Adrenal gland (tissue), 9 donors: ENCODE measurements at regions not wholly inside any gene's neighbourhood (a gene's known extent, or its start where the extent isn't known, plus 50 kb on each side); places are given as distances from the start of the nearest gene placed in this dataset.

ENCODE experiments used
- DNase-seq, 7 donors: peaks; one replicate each; pipeline ENCODE4 v3.0.0-alpha.2; 2019 to 2020
- H3K27ac ChIP-seq, 5 donors: fragments of 200-600 bp; sonication (generic) in 4 of 5; 1 replicate in 3 of 5; 2 replicates in 2 of 5; pipeline versions ENCODE4 v1.5.1 to v1.8.0; 2016 to 2020; ENCODE audit warnings: mild to moderate bottlenecking in 1 of 5
- H3K27me3 ChIP-seq: fragments of 200-600 bp; 2 replicates; pipeline ENCODE4 v1.8.0; 2021
- H3K36me3 ChIP-seq, 2 donors: fragments of 200-600 bp; replicated peaks in 1 of 2; 1 replicate in 1 of 2; 2 replicates in 1 of 2; pipeline versions ENCODE4 v1.5.1 to v1.8.0; 2018 to 2022
- H3K4me1 ChIP-seq, 2 donors: fragments of 200-600 bp; replicated peaks in 1 of 2; 1 replicate in 1 of 2; 2 replicates in 1 of 2; pipeline versions ENCODE4 v1.5.1 to v1.8.0; 2018 to 2021
- H3K4me3 ChIP-seq, 4 donors: fragments of 200-600 bp; sonication (generic) in 3 of 4; one replicate each; pipeline ENCODE4 v1.5.1; 2016 to 2018
- H3K9me3 ChIP-seq, 3 donors: fragments of 200-600 bp; sonication (generic) in 1 of 3; replicated peaks in 1 of 3; 1 replicate in 2 of 3; 2 replicates in 1 of 3; pipeline versions ENCODE4 v1.5.1 to v1.8.0; 2016 to 2021
- CTCF ChIP-seq, 6 experiments: fragments of 450-650 bp in 4 of 6; fragments of 200-600 bp in 2 of 6; sonication (generic) in 1 of 6; IDR thresholded peaks; 1 replicate in 5 of 6; 2 replicates in 1 of 6; pipeline versions ENCODE4 v1.5.1 to v1.8.0; 2016 to 2021; ENCODE audit warnings: antibody characterized with exemption in 6 of 6, mild to moderate bottlenecking in 2 of 6, moderate library complexity in 1 of 6
- POLR2A ChIP-seq, 2 donors: fragments of 450-650 bp; IDR thresholded peaks; one replicate each; pipeline ENCODE4 v1.6.1; 2017; ENCODE audit warnings: antibody characterized with exemption in 2 of 2, mild to moderate bottlenecking in 2 of 2, moderate library complexity in 1 of 2
- WGBS, 4 donors: extraction: QIAGEN DNeasy Blood & Tissue Kit in 2 of 4; methylation state at CpG; one replicate each; pipeline versions ENCODE4 v1.1.5 to v1.1.7; 2013 to 2017; 5-methylcytosine and 5-hydroxymethylcytosine counted together
- intact Hi-C, 2 donors: fragments of 100-400 bp; cut with DNase I; formaldehyde crosslinking; loops; one replicate each; pipeline versions ENCODE4 v1.14.1 to v1.15.0; 2022 to 2023
- donor health status: healthy with polysubstance abuse.
- donor health status: Bipolar disorder and iron deficiency.
- donor health status: DM: yes; HTN: yes; CAD: no.
- donor health status: DM: no; HTN: no; CAD: no.
- donor health status: DM: no; HTN: no; CAD: no.

- WGBS, 4 donors: 50 to 55% (median 52%) methylated on average over 3 of the region's 3 CpGs
- no peak overlapping the region for H3K27ac ChIP-seq
- intact Hi-C loops: no loop called here
- no peak for TF ChIP-seq CTCF (IDR thresholded peaks at IDR 0.05)
- TF ChIP-seq POLR2A (IDR thresholded peaks at IDR 0.05): no peak
- no peak for DNase-seq
- H3K27me3 ChIP-seq: no peaks in the 10 kb centered on the region
- no peaks in the 10 kb centered on the region for H3K9me3 ChIP-seq
- no peak overlapping the region for H3K4me3 ChIP-seq
- H3K4me1 ChIP-seq: no peaks in the 10 kb centered on the region
- H3K36me3 ChIP-seq: no peaks in the 10 kb centered on the region
Measured at GRCh38 chr11:38323961-38324761, 1726.1 kb upstream of the RAG2 start.

GRCh38 chr11:38315151-38315550 lies 1717.1 kb upstream of the RAG2 start:
- intact Hi-C loops: no loop called here
- 89 to 96% (median 93%) methylated on average over 1 of the region's 1 CpG for WGBS, 4 donors
- DNase-seq: no peak

GRCh38 chr11:38307455-38307854 lies 1709.4 kb upstream of the RAG2 start:
- Histone ChIP-seq H3K9me3 (no peaks in the 10 kb centered on the region), H3K4me1 (peaks cover 8 to 10% of the 10 kb centered on the region in 2 donors), H3K4me3 (no peak overlapping the region), H3K27ac (no peak overlapping the region), H3K36me3 (no peaks in the 10 kb centered on the region), H3K27me3 (no peaks in the 10 kb centered on the region)
- intact Hi-C loops: no loop called here
- DNase-seq: no peak
- 48 to 58% (median 53%) methylated on average over 1 of the region's 1 CpG for WGBS, 4 donors
- no peak for TF ChIP-seq POLR2A (IDR thresholded peaks at IDR 0.05)
- no peak for TF ChIP-seq CTCF (IDR thresholded peaks at IDR 0.05)

More at GRCh38 chr11:38315151-38315550, 1717.1 kb upstream of the RAG2 start:
- no peaks in the 10 kb centered on the region for H3K36me3 ChIP-seq
- no peaks in the 10 kb centered on the region for H3K4me1 ChIP-seq
- TF ChIP-seq CTCF (IDR thresholded peaks at IDR 0.05) (no peak), POLR2A (IDR thresholded peaks at IDR 0.05) (no peak)
- H3K27ac ChIP-seq: no peak overlapping the region
- no peaks in the 10 kb centered on the region for H3K27me3 ChIP-seq
- no peak overlapping the region for H3K4me3 ChIP-seq
- no peaks in the 10 kb centered on the region for H3K9me3 ChIP-seq

- Histone ChIP-seq H3K36me3 (no peaks in the 10 kb centered on the region), H3K4me1 (peaks cover 8 to 12% of the 10 kb centered on the region in 2 donors), H3K27ac (no peak overlapping the region), H3K27me3 (no peaks in the 10 kb centered on the region), H3K9me3 (no peaks in the 10 kb centered on the region), H3K4me3 (no peak overlapping the region)
- intact Hi-C loops: no loop called here
- 84 to 91% (median 88%) methylated on average over 6 of the region's 6 CpGs for WGBS, 4 donors
- no peak for TF ChIP-seq POLR2A (IDR thresholded peaks at IDR 0.05)
- no peak for TF ChIP-seq CTCF (IDR thresholded peaks at IDR 0.05)
- DNase-seq: no peak
Measured at GRCh38 chr11:38305682-38306081, 1707.6 kb upstream of the RAG2 start.
